ENCODE measurements at regions not wholly inside any gene's neighbourhood (a gene's known extent, or its start where the extent isn't known, plus 50 kb on each side); places are given as distances from the start of the nearest gene placed in this dataset.
"Not testable (repeated sequence)": the region's sequence is repeated elsewhere in the genome, so short reads cannot be mapped to it uniquely, and the experiment has no call there.

DNA sequence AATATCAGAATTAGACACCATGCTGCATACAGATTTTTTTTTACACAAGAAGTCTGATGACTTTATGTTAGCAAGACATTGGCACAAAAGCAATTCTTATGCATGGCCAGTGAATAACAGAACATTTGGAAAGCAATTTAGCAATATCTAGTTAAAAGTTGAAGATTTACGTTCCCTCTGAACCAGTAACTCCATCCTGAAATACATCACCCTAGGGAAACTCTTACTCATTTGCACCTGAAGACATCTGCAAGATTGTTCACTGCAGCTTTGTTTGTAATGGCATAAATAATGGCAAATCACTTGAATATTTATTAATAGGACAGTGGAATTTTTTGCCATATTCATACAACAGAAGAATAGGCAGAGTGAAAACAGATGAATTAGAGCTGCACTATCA lies 670.0 kb upstream of the NOVA1 start:
- no peak for DNase-seq

DNA sequence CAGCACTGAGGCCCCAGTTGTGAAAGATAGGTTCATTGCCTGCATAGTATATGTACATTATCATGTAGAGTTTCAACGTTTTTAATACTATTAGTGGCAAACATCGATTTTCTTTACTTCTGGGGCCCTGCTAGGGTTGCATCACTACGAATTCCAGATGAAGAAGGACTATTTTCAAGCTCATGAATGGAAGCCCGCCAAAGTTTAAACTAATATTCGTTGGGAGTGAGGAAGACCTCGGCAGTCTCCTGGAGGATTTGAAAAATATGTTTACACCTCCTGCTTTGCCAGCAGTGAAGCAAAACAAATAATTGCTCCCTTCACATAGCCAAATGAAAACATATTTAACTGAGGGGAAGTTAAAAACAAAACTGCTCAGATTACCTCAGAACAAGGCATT lies 672.9 kb upstream of the NOVA1 start:
- no peak for DNase-seq

DNA sequence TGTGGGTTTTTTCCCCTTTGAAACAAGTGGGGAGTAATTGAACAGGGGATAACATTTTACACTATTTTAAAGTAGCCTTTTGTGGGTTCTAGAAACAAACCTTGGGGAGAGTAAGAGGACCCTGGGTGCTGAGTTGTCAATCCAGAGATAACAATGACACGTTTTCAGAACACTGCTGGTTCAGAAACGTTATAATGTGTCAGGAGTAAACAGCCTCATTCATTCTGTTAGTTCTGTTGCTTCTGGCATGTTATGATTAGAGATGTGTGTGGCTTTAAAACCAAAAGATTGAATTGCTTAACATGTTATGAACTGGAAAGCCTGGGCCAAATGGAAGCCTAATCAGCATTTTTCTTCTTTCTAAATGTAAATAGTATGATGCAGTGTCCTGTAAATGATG lies 680.5 kb upstream of the NOVA1 start:
- no peak for DNase-seq

- DNase-seq: no peak
These were observed 707.7 kb upstream of the NOVA1 start for GRCh38 chr14:27305441-27305945.

DNA sequence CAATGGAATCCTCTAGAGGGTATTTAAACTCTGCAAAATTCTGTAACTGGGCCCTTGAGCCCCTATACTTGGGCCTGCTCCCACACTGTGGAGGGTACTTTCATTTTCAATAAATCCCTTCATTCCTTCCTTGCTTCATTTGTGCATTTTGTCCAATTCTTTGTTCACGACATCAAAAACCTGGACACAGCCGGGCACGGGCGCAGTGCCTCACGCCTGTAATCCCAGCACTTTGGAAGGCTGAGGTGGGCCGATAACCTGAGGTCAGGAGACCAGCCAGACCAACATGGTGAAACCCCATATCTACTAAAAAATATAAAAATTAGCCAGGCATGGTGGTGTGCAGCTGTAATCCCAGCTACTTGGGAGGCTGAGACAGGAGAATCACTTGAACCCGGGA lies 714.9 kb upstream of the NOVA1 start:
- DNase-seq: not testable (repeated sequence)

DNA sequence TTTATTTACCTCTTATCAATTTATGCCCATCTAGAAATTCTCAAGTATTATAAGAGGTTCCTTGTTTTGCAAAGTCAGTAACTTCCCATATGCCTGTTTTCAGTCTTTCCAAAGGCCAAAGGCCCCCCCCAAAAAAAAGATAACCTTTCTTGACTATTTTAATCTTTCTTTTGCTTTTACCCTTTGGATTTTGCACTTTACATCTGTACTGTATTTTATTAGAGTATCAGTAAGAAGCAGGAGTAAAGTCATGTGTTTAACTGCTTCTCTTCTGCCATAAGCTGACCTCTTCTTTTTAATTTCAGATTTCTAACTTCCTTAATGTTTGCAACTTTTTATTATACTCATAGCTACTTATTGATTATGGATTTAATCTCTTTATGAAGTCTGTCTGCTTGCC lies 716.4 kb upstream of the NOVA1 start:
- no peak for DNase-seq

- no peak for DNase-seq
These were observed 717.6 kb upstream of the NOVA1 start for GRCh38 chr14:27315477-27315876.

- DNase-seq: no peak
These were observed 718.1 kb upstream of the NOVA1 start for GRCh38 chr14:27315947-27316346.

- no peak for DNase-seq
These were observed 721.1 kb upstream of the NOVA1 start for GRCh38 chr14:27318774-27319420.

- no peak for DNase-seq
These were observed 722.4 kb upstream of the NOVA1 start for GRCh38 chr14:27320261-27320660.

DNA sequence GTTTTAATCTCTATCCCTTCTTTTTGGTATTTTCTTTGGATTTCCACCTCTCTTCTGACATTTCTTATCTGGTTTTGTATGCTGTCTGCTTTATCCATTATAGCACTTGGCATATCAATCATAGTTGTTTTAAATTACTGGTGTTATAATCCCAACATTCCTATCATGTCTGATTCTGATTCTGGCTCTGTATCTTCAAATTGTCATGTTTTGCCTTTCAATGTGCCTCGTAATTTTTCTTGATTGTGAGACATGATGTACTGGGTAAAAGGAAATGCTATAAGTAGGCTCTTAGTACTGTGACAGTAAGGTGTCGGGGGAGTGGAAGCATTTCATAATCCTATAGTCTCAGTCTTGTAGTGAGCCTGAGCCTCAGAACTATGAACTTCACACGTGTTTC lies 729.3 kb upstream of the NOVA1 start:
- no peak for DNase-seq

- no peak for DNase-seq
These were observed 740.2 kb upstream of the NOVA1 start for GRCh38 chr14:27338012-27338411.

DNA sequence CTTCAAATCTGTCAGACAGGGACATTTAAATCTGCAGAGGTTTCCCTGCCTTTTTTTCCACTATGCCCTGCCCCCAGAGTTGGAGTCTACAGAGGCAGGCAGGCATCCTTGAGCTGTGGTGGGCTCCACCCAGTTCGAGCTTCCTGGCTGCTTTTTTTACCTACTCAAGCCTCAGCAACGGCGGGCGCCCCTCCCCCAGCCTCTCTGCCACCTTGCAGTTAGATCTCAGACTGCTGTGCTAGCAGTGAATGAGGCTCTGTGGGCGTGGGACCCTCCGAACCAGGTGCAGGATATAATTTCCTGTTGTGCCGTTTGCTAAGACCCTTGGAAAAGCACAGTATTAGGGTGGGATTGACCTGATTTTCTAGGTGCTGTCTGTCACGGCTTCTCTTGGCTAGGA lies 765.2 kb upstream of the NOVA1 start:
- not testable (repeated sequence) for DNase-seq

GRCh38 chr14:27366596-27366995 lies 768.8 kb upstream of the NOVA1 start:
- no peak for DNase-seq

DNA sequence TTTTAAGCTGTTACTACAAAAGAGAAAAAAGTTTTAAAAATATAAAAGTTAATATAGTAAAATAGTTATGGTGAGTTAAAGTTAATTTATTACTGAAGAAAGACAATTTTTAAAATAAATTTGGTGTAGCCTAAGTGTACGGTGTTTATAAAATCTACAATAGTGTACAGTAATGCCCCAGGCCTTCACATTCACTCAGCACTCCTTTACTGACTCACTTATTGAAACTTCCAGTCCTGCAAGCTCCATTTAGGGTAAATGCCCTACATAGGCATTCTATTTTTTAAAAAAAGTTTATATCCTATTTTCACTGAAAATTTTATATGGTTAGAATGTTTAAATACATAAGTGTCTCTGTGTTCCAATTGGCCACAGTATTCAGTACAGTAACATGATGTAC lies 769.5 kb upstream of the NOVA1 start:
- DNase-seq: no peak

- no peak for DNase-seq
These were observed 772.2 kb upstream of the NOVA1 start for GRCh38 chr14:27370074-27370473.

DNA sequence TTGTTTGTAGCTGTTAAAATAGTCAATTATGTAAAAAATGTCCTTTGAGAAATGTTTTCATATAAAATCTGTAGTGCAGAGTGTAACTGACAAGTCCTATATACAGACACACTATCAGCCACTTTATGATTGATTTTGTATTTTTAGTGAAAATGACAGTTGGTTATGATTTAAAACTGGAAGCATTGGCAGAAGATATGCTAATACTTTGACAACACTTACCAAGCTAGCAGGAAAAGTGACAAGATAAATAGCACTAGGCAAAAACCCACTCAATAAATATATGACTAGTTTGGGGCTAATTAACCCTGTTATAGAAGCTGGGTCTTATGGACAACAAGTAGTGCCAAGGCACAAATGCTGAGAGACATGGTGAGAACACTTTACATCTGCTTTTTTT lies 772.9 kb upstream of the NOVA1 start:
- no peak for DNase-seq

DNA sequence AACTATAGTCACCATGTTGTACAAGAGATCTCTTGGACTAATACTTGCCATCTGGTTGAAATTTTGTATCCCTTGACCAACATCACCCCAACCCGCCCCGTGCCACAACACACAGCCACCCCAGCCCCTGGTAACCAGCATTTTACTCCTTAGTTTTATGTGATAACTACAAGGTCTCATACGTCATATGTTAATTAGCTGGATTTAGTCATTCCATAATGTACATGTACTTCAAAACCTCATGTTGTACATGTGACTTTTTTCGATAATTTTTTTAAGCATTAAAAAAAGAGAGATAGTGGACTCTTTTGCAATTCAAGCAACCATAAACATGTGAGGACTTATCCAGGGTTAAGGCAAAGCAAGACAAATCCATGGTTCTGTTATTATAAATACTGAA lies 773.4 kb upstream of the NOVA1 start:
- DNase-seq: no peak

DNA sequence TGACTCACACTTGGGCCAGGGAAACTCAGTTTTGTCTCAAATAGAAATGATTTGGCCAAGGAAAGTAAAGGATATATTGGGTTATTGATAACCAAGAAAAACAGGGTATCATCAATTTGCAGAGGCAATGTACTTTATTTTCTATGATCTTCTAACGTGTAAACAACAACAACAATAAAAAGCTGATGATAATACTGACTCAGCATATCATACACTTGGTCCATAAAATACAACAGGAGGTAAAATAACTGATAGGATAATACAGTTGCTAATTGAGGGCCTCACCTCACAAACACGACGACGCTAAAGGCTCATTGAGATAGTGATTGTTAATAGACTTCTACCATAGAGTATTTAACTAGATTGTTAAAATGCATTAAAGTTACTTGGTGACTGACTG lies 774.0 kb upstream of the NOVA1 start:
- DNase-seq: no peak

DNA sequence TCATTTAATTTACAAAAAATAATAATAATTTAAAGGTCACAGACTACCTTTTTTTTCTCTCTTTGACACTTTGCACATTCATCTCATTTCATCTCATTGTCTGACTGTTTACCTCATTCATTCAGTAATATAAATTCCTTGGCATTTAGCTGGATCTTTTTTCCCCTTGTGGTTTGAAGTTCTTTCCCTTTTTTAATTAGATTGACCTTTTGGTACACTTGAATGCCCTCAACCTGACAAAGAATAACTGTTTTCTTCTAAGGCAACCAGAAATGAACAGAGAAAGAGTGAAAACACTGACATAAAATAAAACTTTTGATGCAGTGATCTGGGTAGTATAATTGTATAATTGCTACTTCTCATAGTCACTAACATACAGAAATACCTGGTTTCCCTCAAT lies 774.9 kb upstream of the NOVA1 start:
- DNase-seq: no peak

GRCh38 chr14:27384124-27384523 lies 786.3 kb upstream of the NOVA1 start:
- no peak for DNase-seq

DNA sequence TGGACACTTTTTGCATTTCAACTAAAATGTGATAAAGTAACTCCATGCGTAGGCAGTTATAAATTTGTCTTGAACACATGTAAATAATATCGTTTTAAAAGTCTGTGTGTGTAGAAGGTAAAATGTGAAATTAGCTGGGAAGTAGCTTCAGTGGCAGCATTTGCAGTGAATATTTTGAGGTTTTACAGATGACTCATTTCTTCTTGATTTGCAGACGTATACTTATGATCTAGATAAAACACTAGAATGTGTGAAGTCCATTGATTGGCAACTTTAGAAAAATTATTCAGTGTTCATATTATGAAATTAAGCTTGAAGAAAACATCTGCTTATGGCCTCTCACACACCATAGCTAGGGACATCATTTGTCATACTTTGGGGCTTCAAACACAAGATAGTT lies 788.6 kb upstream of the NOVA1 start:
- DNase-seq: no peak

- DNase-seq: no peak
These were observed 789.6 kb upstream of the NOVA1 start for GRCh38 chr14:27387463-27387862.

DNA sequence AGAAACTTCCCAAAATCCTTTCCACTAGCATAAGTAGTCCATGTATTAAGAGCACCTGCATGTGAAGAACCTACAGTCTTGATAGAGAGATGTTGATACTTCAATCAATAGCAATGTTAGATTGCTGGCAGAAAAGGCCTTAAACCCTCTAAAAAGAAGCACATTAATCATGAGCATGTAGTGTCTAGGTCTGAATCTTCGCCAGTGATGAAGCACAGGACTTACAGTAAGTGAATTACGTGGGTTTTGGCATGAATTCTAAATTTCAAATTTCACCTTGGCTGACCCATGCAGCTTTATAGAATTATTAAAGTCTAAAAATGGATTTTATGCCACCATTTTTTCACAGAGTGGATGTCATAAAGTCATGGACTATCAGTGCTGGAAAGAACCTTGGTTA lies 791.6 kb upstream of the NOVA1 start:
- no peak for DNase-seq

DNA sequence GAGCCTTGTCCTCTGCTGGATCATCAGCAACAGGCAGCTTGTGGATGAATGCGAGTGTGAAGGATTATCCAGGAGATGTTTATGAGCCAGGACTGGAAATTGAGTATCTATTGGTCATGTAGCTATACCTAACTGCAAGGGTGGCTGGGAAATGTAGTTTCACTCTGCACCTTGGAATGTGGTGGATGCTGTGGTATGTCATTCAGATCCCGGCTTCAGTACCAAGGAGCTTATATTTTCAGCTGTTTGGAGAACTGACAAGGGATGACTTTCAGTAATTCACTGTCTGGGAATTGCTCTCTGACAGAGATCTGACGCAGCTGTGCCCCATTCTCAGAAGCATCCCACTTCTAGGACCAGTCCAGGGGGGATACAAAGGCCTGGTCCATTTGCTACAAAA lies 792.3 kb upstream of the NOVA1 start:
- DNase-seq: peak; percentile 13

- no peak for DNase-seq
These were observed 793.5 kb upstream of the NOVA1 start for GRCh38 chr14:27391331-27391730.

Measured in NCI-H82 (cell line).